Ascending aorta (tissue), 2 donors: ENCODE measurements at regions not wholly inside any gene's neighbourhood (a gene's known extent, or its start where the extent isn't known, plus 50 kb on each side); places are given as distances from the start of the nearest gene placed in this dataset.
"Not testable (repeated sequence)": the region's sequence is repeated elsewhere in the genome, so short reads cannot be mapped to it uniquely, and the experiment has no call there.

Source experiments
- DNase-seq, 2 donors: peaks; one replicate each; pipeline ENCODE4 v3.0.0-alpha.2; 2019; ENCODE audit warnings: low spot score in 2 of 2
- H3K27ac ChIP-seq, 2 donors: fragments of 200-600 bp; sonication (generic); one replicate each; pipeline ENCODE4 v1.5.1; 2016 to 2017; ENCODE audit warnings: mild to moderate bottlenecking in 1 of 2
- H3K27me3 ChIP-seq: fragments of 200-600 bp; sonication (generic); one replicate; pipeline ENCODE4 v1.5.1; 2017
- H3K36me3 ChIP-seq, 2 donors: fragments of 200-600 bp; sonication (generic); one replicate each; pipeline ENCODE4 v1.5.1; 2016
- H3K4me1 ChIP-seq, 2 donors: fragments of 200-600 bp; sonication (generic); one replicate each; pipeline ENCODE4 v1.5.1; 2016 to 2017; ENCODE audit warnings: mild to moderate bottlenecking in 1 of 2
- H3K4me3 ChIP-seq, 2 donors: fragments of 200-600 bp; sonication (generic); one replicate each; pipeline ENCODE4 v1.5.1; 2016 to 2017; ENCODE audit warnings: mild to moderate bottlenecking in 1 of 2
- H3K9me3 ChIP-seq, 2 donors: fragments of 200-600 bp; sonication (generic); one replicate each; pipeline ENCODE4 v1.5.1; 2016
- intact Hi-C: fragments of 100-400 bp; cut with DNase I; formaldehyde crosslinking; loops from one replicate; pipeline ENCODE4 v1.15.1; 2023
- TF ChIP-seq, protein P1 (sequence below), 3 experiments: fragments of 200-600 bp in 2 of 3; fragments of 450-650 bp in 1 of 3; sonication (generic) in 2 of 3; IDR thresholded peaks; one replicate each; pipeline ENCODE4 v1.5.1; 2016 to 2019; ENCODE audit warnings: antibody characterized with exemption in 3 of 3, mild to moderate bottlenecking in 1 of 3, moderate library complexity in 1 of 3

DNA sequence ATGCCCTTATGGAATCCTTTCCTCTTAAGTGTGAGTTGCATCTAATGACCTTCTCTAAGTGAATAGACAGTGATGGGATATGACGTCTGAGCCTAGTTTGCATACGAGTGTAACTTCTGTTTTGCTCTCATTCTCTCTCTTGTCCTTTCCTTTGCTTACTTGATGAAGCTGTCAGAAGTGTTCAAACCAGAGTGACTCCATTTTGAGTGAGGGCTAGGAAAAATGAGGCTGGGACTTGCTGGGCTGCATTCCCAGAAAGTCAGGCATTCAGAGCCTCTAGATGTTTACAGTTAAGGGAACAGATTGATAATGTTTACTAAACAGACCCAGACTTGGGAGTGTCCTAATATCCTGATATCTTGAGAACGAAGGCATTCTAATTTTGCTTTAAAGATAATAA lies 311.2 kb upstream of the SOX4 start:
- H3K36me3 ChIP-seq, H3K9me3 ChIP-seq, H3K4me3 ChIP-seq, H3K4me1 ChIP-seq, H3K27me3 ChIP-seq, DNase-seq, intact Hi-C loops, H3K27ac ChIP-seq: not testable (repeated sequence)

DNA sequence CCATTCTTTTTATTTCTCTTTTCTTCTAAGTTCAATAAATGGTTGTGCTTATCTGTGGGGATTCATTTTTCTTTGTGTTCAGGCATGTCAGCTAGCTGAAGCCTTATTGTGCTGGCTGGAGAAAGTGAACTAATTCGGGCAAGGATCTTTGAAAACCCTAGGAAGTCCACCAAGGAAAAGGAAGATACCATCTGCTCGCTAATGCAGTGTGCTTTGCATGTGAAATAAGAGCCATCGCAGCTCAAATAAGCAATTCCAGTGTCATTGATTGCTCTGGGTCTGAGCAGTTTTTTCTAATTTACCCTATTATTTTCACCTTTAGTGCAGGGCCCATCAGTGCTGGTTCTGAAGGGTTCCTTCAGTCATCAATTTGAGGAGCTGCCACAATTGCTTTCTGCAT lies 309.4 kb upstream of the SOX4 start:
- no peak overlapping the region for H3K27ac ChIP-seq
- no peak for DNase-seq

DNA sequence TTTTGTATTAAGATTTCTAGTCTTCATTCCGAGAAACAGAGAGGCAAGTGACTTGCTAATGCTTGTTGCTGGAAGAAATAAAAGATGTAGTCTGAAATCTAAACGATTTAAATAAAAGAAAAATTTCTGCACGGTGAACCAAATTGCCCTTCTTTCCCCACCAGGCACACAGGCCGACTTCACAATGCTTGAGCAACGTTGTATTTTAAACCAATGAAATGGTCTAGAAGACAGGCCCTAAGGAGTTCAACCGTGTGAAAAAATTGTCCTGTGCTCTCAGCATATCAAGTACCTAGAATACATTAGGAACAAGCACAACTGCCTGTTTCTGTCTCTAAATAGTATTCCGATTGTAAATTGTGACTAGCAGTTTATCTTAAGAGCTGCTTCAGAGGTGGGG lies 308.8 kb upstream of the SOX4 start:
- intact Hi-C loops = no loop called here
- Histone ChIP-seq H3K27me3 (no peaks in the 10 kb centered on the region), H3K9me3 (no peaks in the 10 kb centered on the region), H3K27ac (no peak overlapping the region), H3K36me3 (no peaks in the 10 kb centered on the region), H3K4me1 (no peaks in the 10 kb centered on the region), H3K4me3 (no peak overlapping the region)
- DNase-seq = no peak
- TF ChIP-seq, protein P1, sequence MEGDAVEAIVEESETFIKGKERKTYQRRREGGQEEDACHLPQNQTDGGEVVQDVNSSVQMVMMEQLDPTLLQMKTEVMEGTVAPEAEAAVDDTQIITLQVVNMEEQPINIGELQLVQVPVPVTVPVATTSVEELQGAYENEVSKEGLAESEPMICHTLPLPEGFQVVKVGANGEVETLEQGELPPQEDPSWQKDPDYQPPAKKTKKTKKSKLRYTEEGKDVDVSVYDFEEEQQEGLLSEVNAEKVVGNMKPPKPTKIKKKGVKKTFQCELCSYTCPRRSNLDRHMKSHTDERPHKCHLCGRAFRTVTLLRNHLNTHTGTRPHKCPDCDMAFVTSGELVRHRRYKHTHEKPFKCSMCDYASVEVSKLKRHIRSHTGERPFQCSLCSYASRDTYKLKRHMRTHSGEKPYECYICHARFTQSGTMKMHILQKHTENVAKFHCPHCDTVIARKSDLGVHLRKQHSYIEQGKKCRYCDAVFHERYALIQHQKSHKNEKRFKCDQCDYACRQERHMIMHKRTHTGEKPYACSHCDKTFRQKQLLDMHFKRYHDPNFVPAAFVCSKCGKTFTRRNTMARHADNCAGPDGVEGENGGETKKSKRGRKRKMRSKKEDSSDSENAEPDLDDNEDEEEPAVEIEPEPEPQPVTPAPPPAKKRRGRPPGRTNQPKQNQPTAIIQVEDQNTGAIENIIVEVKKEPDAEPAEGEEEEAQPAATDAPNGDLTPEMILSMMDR (IDR thresholded peaks at IDR 0.05) = no peak

More for the DNA sequence above, 309.4 kb upstream of the SOX4 start:
- TF ChIP-seq, protein P1 (IDR thresholded peaks at IDR 0.05) = no peak
- intact Hi-C loops = no loop called here
- H3K4me1 ChIP-seq = no peaks in the 10 kb centered on the region
- H3K4me3 ChIP-seq = no peak overlapping the region
- H3K9me3 ChIP-seq = no peaks in the 10 kb centered on the region
- no peaks in the 10 kb centered on the region for H3K36me3 ChIP-seq
- no peaks in the 10 kb centered on the region for H3K27me3 ChIP-seq

DNA sequence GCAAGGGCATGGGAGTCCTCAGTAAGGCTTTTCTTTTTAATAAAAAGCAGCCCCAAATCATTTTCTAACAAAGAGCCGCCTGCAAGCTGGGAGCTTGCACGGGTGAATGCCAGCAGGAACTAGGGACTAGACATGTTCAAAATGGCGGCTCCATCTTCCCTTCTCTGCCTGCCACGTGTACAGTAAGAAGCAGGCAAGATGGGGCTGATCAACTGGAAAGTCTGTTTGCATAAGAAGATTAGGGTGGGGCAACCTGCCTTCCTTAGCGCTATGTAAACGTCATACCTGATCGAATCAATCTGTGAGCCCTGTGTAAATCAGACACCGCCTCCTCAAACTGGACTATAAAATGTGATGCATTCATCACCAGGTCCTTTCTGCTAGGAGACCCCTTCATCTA lies 299.4 kb upstream of the SOX4 start:
- TF ChIP-seq, protein P1 (IDR thresholded peaks at IDR 0.05) = no peak
- H3K27ac ChIP-seq = no peak overlapping the region

DNA sequence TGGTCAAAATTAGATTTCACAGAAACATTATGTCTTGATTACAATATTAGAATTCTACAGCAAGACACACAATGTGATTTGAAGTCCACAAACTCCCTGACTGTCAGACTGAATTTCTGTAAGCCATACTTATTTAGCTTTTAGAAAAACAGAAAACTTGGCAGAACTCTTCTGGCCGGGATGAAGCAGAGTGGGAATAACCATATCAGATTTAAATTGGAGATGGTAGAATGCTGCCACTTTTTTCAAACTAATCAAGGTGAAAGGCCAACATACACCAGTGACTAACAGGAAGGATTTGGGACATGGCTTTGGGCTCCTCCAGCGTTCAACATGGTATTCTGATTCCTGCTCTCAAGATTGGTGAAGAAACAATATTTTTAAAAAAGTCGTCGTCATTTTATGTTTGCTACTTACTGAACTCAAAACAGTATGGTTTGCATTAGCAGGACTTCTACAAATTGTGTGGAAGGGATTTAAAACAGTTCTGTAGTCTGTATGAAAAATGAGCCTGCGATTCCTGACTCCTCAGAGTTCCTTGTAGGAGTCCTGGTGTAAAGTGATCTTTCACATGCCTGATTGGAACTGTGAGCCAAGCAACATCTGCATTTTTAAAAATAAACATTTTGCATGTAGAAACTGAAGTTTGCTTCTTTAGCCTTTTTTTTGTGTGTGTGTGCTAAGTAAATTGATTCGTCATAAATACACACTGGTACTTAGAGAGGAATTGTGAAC lies 297.9 kb upstream of the SOX4 start:
- intact Hi-C loops = no loop called here
- no peaks in the 10 kb centered on the region for H3K36me3 ChIP-seq
- TF ChIP-seq, protein P1 (IDR thresholded peaks at IDR 0.05) = no peak
- H3K9me3 ChIP-seq = peaks cover 0 to 4% of the 10 kb centered on the region in 2 donors
- H3K4me3 ChIP-seq = no peak overlapping the region
- H3K27me3 ChIP-seq = no peaks in the 10 kb centered on the region
- no peak for DNase-seq
- H3K27ac ChIP-seq = no peak overlapping the region
- no peaks in the 10 kb centered on the region for H3K4me1 ChIP-seq

More for the DNA sequence above, 299.4 kb upstream of the SOX4 start:
- no peaks in the 10 kb centered on the region for H3K27me3 ChIP-seq
- no peak for DNase-seq
- H3K4me3 ChIP-seq = no peak overlapping the region
- no peaks in the 10 kb centered on the region for H3K4me1 ChIP-seq
- H3K36me3 ChIP-seq = no peaks in the 10 kb centered on the region
- no peaks in the 10 kb centered on the region for H3K9me3 ChIP-seq
- intact Hi-C loops = no loop called here

DNA sequence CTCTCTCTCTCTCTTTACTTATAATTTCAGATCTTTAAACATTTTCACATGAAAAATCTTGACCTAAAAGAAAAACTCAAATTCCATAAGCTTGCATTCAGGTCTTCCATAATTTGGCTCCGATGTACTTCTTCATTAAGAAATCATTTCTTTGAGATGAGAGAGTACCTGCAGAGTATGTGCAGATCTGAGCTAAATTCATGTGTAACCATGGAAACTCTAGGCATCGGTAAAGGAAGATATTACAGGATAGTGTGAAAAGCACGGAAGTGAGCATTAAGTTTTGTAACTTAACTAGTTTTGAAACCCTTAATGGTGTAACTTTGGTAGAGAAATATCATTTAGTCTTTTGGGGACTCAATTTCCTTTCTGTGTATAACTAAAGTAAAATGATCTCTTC lies 295.9 kb upstream of the SOX4 start:
- DNase-seq = no peak
- Histone ChIP-seq H3K4me3 (no peak overlapping the region), H3K9me3 (peaks cover 0 to 17% of the 10 kb centered on the region in 2 donors), H3K36me3 (no peaks in the 10 kb centered on the region), H3K27ac (no peak overlapping the region), H3K4me1 (no peaks in the 10 kb centered on the region), H3K27me3 (no peaks in the 10 kb centered on the region)
- TF ChIP-seq, protein P1 (IDR thresholded peaks at IDR 0.05) = no peak
- intact Hi-C loops = no loop called here
